A549 (cell line): ENCODE measurements at regions not wholly inside any gene's neighbourhood (a gene's known extent, or its start where the extent isn't known, plus 50 kb on each side); places are given as distances from the start of the nearest gene placed in this dataset.

Experiments
- ATAC-seq, 2 experiments: fragments of 200-7000 bp in 1 of 2; fragments of >200 bp in 1 of 2; cut with Nextera tagmentation in 1 of 2; cut with Tn5 transposase in 1 of 2; 3 replicates each; pipeline versions ENCODE4 v1.8.0 to v1.9.1; 2018 to 2020; ENCODE audit warnings: mild to moderate bottlenecking in 1 of 2, moderate library complexity in 1 of 2
- CTCF ChIA-PET: fragments of 300-600 bp; sonication (Branson Sonifier 250); formaldehyde crosslinking; extraction: SDS; loops from one replicate; lab custom pipeline; 2021; ENCODE audit warnings: antibody characterized with exemption, inconsistent platforms; lab: Yijun Ruan, JAX
- POLR2A ChIA-PET: fragments of 350-600 bp; formaldehyde crosslinking; extraction: SDS; loops from one replicate; lab custom pipeline; 2021; ENCODE audit warnings: antibody characterized with exemption, inconsistent platforms; lab: Yijun Ruan, JAX
- DNase-seq, 2 experiments: peaks; one replicate each; pipeline versions ENCODE4 v3.0.0 to v3.0.0-alpha.2; 2011 to 2016; ENCODE audit warnings: low read depth in 1 of 2, low spot score in 1 of 2
- FAIRE-seq: peaks from 2 replicates; lab custom pipeline; 2011; peaks lifted over from hg19 to GRCh38; lab: Jason Lieb, UNC
- H3K27ac ChIP-seq, 2 experiments: fragments of >200 bp; sonication (Bioruptor Twin); formaldehyde crosslinking; 3 replicates each; pipeline ENCODE4 v1.5.1; 2016 to 2017
- H3K4me1 ChIP-seq: fragments of >200 bp; sonication (Bioruptor Twin); formaldehyde crosslinking; 3 replicates; pipeline ENCODE4 v1.6.1; 2016
- H3K4me2 ChIP-seq: fragments of >200 bp; sonication (Bioruptor Twin); formaldehyde crosslinking; 3 replicates; pipeline ENCODE4 v1.6.1; 2016
- H3K4me3 ChIP-seq: fragments of >200 bp; sonication (Bioruptor Twin); formaldehyde crosslinking; 3 replicates; pipeline ENCODE4 v1.5.1; 2016
- H3K9me3 ChIP-seq: fragments of >200 bp; sonication (Bioruptor Twin); formaldehyde crosslinking; 3 replicates; pipeline ENCODE4 v1.6.1; 2016
- CBX2 ChIP-seq: fragments of 200-600 bp; sonication (generic); IDR thresholded peaks from 2 replicates; pipeline ENCODE4 v1.6.1; 2016; ENCODE audit warnings: low read depth, mild to moderate bottlenecking, borderline replicate concordance
- CHD2 ChIP-seq: fragments of 150-350 bp; IDR thresholded peaks from 2 replicates; pipeline ENCODE4 v1.6.1; 2014; ENCODE audit warnings: low read length; ENCODE audit not compliant: partially characterized antibody
- CHD4 ChIP-seq: fragments of 200-600 bp; sonication (generic); IDR thresholded peaks from 2 replicates; pipeline ENCODE4 v1.6.1; 2016; ENCODE audit warnings: antibody characterized with exemption, mild to moderate bottlenecking, borderline replicate concordance
- EHMT2 ChIP-seq: fragments of 200-600 bp; sonication (generic); IDR thresholded peaks from 2 replicates; pipeline ENCODE4 v1.6.1; 2016; ENCODE audit warnings: antibody characterized with exemption, low read depth, mild to moderate bottlenecking, moderate library complexity
- FOXS1 ChIP-seq: fragments of 250-450 bp; sonication (Bioruptor Pico); IDR thresholded peaks from 2 replicates; pipeline ENCODE4 v1.5.0; 2020; ENCODE audit warnings: mild to moderate bottlenecking, moderate library complexity
- HDAC2 ChIP-seq: fragments of 200-600 bp; sonication (generic); IDR thresholded peaks from 2 replicates; pipeline ENCODE4 v1.6.1; 2016
- HEYL ChIP-seq: fragments of 250-450 bp; sonication (Bioruptor Pico); IDR thresholded peaks from 2 replicates; pipeline ENCODE4 v1.8.0; 2021; ENCODE audit warnings: mild to moderate bottlenecking, moderate library complexity
- HOXB5 ChIP-seq: fragments of 250-450 bp; sonication (Bioruptor Pico); IDR thresholded peaks from 2 replicates; pipeline ENCODE4 v1.5.0; 2020; ENCODE audit warnings: mild to moderate bottlenecking, moderate library complexity
- KDM1A ChIP-seq: fragments of 200-600 bp; sonication (generic); IDR thresholded peaks from 2 replicates; pipeline ENCODE4 v1.6.1; 2016; ENCODE audit warnings: low read depth, mild to moderate bottlenecking
- MAZ ChIP-seq: fragments of 150-350 bp; IDR thresholded peaks from 2 replicates; pipeline ENCODE4 v1.6.1; 2014; ENCODE audit warnings: antibody characterized with exemption, low read depth, low read length, borderline replicate concordance
- NR3C1 ChIP-seq: fragments of >200 bp; sonication (Bioruptor Twin); formaldehyde crosslinking; IDR thresholded peaks from 3 replicates; pipeline ENCODE4 v1.6.1; 2017
- PHF8 ChIP-seq: fragments of 200-600 bp; sonication (generic); IDR thresholded peaks from 2 replicates; pipeline ENCODE4 v1.6.1; 2016; ENCODE audit warnings: low read depth, mild to moderate bottlenecking, antibody characterized with exemption, moderate library complexity, borderline replicate concordance
- RARB ChIP-seq: fragments of 250-450 bp; sonication (Bioruptor Pico); IDR thresholded peaks from 2 replicates; pipeline ENCODE4 v1.8.0; 2021; ENCODE audit warnings: mild to moderate bottlenecking, moderate library complexity
- RFX5 ChIP-seq: fragments of 450-650 bp; IDR thresholded peaks from 2 replicates; pipeline ENCODE4 v1.7.1; 2014; ENCODE audit warnings: antibody characterized with exemption, mild to moderate bottlenecking, moderate library complexity
- RNF2 ChIP-seq: fragments of 200-600 bp; sonication (generic); IDR thresholded peaks from 2 replicates; pipeline ENCODE4 v1.6.1; 2016; ENCODE audit warnings: low read depth, mild to moderate bottlenecking, antibody characterized with exemption, moderate library complexity, borderline replicate concordance
- SMC3 ChIP-seq: fragments of >200 bp; sonication (Bioruptor Twin); formaldehyde crosslinking; IDR thresholded peaks from 3 replicates; pipeline ENCODE4 v1.6.1; 2018; ENCODE audit warnings: inconsistent platforms
- SREBF2 ChIP-seq: fragments of 450-650 bp; IDR thresholded peaks from 2 replicates; pipeline ENCODE4 v1.6.1; 2014; ENCODE audit warnings: mild to moderate bottlenecking, moderate library complexity
- ZNF302 ChIP-seq: fragments of 250-450 bp; sonication (Bioruptor Pico); IDR thresholded peaks from 2 replicates; pipeline ENCODE4 v1.9.0; 2021; ENCODE audit warnings: inconsistent platforms, mild to moderate bottlenecking, moderate library complexity
- WGBS: methylation state at CpG from one replicate; pipeline ENCODE4 v1.1.6; 2017; ENCODE audit errors: missing lambda C conversion rate; 5-methylcytosine and 5-hydroxymethylcytosine counted together
- TF ChIP-seq, protein P1 (sequence below): IDR thresholded peaks from 2 replicates; pipeline ENCODE4 v1.6.1; 2012
- TF ChIP-seq, protein P2 (sequence below): fragments of >200 bp; sonication (Bioruptor Twin); formaldehyde crosslinking; IDR thresholded peaks from 3 replicates; pipeline ENCODE4 v1.5.1; 2016
- TF ChIP-seq, protein P3 (sequence below): fragments of 250-450 bp; sonication (Bioruptor Pico); IDR thresholded peaks from 2 replicates; pipeline ENCODE4 v1.5.0; 2020; ENCODE audit warnings: low read depth, mild to moderate bottlenecking, moderate library complexity
- TF ChIP-seq, protein P4 (sequence below): fragments of 250-450 bp; sonication (Bioruptor Pico); IDR thresholded peaks from 2 replicates; pipeline ENCODE4 v1.5.0; 2021; ENCODE audit warnings: mild to moderate bottlenecking, moderate library complexity, borderline replicate concordance

DNA sequence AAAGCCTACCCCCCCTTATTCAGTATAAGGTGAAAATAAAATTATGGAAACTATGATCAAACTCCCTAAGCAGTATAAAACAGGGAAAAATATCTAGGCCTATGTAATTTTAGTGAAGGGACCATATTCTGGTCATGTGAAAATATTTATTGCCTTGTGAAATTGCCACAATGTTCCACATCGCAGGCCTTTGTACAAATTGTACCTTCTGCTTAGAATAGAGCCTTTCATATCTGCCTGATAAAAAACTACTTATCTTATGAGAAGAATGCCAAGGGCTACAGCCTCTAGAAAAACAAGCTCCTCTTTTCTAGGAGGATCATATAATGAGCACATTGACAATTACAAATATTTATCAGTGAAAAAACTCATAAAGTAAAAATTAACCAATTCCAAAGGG lies 1280.0 kb downstream of the EFNB2 start:
- no peaks in the 10 kb centered on the region for H3K9me3 ChIP-seq
- CTCF ChIA-PET = no interaction called here
- FAIRE-seq (no peak), DNase-seq (no peak), ATAC-seq (no peak)
- POLR2A ChIA-PET = no interaction called here
- TF ChIP-seq SREBF2 (no peak), CBX2 (no peak), RNF2 (no peak), SMC3 (no peak), EHMT2 (no peak), NR3C1 (no peak), RARB (CRISPR knock-in tag) (no peak), CHD4 (no peak), KDM1A (no peak), HOXB5 (CRISPR knock-in tag) (no peak), PHF8 (no peak), CHD2 (no peak), RFX5 (no peak), ZNF302 (CRISPR knock-in tag) (no peak), HDAC2 (no peak), FOXS1 (CRISPR knock-in tag) (no peak)
- TF ChIP-seq, protein P1, sequence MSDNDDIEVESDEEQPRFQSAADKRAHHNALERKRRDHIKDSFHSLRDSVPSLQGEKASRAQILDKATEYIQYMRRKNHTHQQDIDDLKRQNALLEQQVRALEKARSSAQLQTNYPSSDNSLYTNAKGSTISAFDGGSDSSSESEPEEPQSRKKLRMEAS = no peak
- TF ChIP-seq, protein P2, sequence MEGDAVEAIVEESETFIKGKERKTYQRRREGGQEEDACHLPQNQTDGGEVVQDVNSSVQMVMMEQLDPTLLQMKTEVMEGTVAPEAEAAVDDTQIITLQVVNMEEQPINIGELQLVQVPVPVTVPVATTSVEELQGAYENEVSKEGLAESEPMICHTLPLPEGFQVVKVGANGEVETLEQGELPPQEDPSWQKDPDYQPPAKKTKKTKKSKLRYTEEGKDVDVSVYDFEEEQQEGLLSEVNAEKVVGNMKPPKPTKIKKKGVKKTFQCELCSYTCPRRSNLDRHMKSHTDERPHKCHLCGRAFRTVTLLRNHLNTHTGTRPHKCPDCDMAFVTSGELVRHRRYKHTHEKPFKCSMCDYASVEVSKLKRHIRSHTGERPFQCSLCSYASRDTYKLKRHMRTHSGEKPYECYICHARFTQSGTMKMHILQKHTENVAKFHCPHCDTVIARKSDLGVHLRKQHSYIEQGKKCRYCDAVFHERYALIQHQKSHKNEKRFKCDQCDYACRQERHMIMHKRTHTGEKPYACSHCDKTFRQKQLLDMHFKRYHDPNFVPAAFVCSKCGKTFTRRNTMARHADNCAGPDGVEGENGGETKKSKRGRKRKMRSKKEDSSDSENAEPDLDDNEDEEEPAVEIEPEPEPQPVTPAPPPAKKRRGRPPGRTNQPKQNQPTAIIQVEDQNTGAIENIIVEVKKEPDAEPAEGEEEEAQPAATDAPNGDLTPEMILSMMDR = no peak
- TF ChIP-seq, protein P3, sequence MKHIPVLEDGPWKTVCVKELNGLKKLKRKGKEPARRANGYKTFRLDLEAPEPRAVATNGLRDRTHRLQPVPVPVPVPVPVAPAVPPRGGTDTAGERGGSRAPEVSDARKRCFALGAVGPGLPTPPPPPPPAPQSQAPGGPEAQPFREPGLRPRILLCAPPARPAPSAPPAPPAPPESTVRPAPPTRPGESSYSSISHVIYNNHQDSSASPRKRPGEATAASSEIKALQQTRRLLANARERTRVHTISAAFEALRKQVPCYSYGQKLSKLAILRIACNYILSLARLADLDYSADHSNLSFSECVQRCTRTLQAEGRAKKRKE (CRISPR knock-in tag) = no peak
- TF ChIP-seq, protein P4, sequence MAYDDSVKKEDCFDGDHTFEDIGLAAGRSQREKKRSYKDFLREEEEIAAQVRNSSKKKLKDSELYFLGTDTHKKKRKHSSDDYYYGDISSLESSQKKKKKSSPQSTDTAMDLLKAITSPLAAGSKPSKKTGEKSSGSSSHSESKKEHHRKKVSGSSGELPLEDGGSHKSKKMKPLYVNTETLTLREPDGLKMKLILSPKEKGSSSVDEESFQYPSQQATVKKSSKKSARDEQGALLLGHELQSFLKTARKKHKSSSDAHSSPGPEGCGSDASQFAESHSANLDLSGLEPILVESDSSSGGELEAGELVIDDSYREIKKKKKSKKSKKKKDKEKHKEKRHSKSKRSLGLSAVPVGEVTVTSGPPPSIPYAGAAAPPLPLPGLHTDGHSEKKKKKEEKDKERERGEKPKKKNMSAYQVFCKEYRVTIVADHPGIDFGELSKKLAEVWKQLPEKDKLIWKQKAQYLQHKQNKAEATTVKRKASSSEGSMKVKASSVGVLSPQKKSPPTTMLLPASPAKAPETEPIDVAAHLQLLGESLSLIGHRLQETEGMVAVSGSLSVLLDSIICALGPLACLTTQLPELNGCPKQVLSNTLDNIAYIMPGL = no peak
- WGBS = 42% methylated on average over 1 of the region's 1 CpG
- H3K4me3 ChIP-seq = no peak overlapping the region
- no peak overlapping the region for H3K27ac ChIP-seq
- no peak overlapping the region for H3K4me2 ChIP-seq
- H3K4me1 ChIP-seq = no peaks in the 10 kb centered on the region

DNA sequence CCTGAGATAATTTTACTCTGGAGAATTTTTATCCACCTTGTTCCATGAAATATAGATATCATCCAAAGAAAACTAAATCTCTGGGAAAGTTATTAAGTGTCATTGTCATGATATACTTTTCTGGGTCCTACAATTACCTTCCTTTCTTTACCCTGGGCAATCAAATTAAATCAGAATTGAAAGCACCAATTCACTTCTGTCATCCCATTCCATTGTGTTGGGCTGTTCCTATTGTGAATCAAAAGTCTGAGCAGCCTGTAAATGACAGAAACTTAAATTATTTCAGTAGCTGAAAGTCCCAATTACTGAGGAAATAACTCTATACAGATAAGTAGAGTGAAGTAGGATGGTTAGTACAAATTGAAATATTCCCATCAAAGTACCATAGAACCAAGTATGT lies 1284.2 kb downstream of the EFNB2 start:
- H3K27ac ChIP-seq = no peak overlapping the region
- no peaks in the 10 kb centered on the region for H3K4me1 ChIP-seq
- FAIRE-seq (no peak), DNase-seq (no peak), ATAC-seq (no peak)
- CTCF ChIA-PET = no interaction called here
- H3K4me3 ChIP-seq = no peak overlapping the region
- no peaks in the 10 kb centered on the region for H3K9me3 ChIP-seq
- POLR2A ChIA-PET = no interaction called here
- TF ChIP-seq HEYL (CRISPR knock-in tag) = no peak
- TF ChIP-seq, protein P4 = no peak
- TF ChIP-seq HDAC2 = no peak
- no peak for TF ChIP-seq MAZ
- H3K4me2 ChIP-seq = no peak overlapping the region
